GM19043 (cell line): ENCODE measurements at regions not wholly inside any gene's neighbourhood (a gene's known extent, or its start where the extent isn't known, plus 50 kb on each side); places are given as distances from the start of the nearest gene placed in this dataset.
"Not testable (repeated sequence)": the region's sequence is repeated elsewhere in the genome, so short reads cannot be mapped to it uniquely, and the experiment has no call there.

Source experiments
- ATAC-seq: cut with Tn5 transposase; IDR thresholded peaks from one replicate; pipeline ENCODE4 v1.9.1; 2021; ENCODE audit warnings: low read depth; ENCODE audit not compliant: unreplicated experiment

DNA sequence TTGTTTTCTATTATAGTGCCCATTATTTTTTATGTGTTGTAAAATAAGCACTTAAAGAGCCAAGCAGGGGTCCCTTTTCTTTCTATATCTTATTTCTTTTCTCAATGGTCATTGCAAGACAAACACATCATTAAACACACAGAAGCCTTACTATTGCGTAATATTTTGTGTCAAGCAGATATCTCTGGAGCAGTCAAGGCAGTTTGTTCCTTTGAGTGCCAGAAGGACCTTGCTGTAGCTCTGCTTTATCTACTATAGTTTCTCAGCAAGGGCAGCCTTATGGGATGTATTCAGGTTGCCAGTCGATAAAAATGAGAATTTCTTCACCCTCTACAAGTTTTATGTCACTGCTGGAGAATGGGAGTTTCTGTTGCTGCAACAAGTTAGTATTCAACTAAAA lies 319.3 kb downstream of the TDRD3 start:
- ATAC-seq: no peak

DNA sequence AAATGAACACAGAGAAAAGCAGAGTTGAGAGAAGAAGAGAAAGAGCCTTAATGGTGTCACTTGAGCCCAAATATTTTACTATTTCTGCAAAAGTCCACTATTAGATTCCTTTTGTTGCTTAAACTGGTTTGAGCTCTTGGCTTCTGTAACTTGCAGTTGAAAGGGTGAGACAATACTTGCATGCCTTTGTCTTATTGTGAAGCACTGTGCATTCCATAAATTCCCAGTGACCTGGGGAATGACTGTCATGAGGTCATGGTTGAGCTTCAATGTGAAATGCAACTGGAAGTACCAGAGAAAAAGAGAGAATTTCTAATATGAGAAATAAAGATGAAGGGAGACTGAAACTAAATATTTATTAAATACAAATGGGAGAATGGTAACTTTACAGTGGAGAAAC lies 310.9 kb downstream of the TDRD3 start:
- ATAC-seq: no peak

DNA sequence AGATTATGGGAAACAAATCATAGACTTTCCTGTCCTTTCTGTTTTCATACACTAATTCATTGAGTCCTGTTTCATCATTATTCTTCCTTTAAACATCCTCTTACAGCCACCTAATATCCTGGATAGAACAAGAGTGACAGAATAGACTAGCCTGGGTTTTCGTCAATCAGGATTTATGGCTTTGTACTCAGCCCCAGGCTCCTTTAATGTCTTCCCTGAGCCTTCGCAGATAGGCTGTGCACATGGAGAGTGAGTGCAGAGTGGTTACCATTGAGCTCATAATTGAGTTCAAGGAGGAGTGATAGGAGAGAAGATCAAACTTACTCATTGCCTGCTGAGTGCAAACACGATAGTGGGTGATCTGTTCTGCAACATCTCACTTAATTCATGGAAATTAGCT lies 304.9 kb downstream of the TDRD3 start:
- ATAC-seq: no peak

DNA sequence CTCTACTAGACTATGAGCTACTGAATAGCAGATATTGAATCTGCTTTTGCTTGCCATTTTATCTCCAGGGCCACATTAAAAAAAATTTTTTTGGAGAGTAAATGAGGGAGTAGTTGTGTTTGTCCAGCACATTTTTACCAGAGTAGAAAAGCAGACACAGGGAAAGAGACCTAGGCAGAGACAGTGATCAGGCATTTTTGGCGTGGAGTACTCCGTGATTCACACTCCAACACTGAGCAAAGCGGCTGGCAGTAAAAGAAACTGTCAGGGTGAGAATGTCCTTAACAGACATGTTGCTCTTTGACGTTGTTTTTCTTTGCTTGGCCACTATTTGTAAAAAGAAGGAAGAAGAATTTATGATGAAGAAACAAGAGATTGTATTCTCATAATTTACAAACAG lies 304.0 kb downstream of the TDRD3 start:
- no peak for ATAC-seq

DNA sequence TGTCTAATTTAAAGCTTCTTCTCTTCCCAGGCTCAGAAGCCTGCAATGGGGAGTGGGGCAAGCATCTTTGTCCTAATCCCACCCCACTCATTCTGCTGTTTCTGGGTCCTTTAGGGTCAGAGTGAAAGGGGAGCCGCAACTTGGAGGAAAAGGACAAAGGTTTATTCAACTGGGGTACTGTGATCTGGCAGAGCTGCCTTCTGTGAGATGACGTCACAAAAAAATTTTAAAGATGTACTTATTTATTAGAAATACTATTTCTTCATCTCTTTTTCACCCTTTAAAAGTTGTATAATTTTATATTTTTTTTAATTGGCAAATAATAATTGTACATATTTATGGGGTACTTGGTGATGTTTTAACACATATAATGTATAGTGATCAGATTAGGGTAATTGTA lies 302.6 kb downstream of the TDRD3 start:
- no peak for ATAC-seq

DNA sequence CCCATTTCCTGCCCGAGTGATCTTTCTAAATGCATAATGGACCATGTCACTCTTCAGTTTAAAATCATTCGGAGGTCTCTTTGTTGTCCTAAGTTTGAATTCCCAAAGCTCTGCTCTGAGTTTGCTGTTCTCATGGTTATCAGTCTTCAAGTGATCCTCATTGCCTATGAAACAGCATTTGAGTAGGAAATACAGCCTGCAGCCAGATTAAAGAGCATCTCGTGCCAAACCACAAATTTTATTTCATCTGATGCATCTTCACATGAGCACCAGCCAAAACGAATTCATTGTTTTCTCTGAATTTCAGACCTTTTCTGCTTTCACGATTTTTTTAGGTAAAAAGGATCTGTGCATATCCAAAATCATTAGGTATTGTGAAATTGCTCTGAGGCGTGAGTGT lies 299.6 kb downstream of the TDRD3 start:
- ATAC-seq: no peak

DNA sequence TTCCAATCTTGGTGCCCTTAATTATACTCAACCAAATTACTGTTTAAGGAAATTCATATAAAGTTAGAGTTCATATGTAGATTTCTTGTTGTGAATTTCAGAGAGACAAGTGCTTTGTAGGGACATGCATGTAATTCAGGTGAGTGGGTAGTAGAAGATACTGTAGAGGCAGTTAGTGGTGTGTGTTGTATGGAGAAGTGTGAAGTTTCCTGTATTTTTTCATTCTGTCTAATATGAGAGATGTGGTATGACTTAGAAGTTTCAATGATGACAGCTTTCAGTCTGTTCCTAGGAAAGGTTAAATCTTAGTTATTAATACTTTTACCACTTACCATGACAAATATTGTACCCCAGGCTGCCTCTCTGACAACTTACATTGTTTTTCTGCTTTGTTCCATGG lies 294.2 kb downstream of the TDRD3 start:
- no peak for ATAC-seq

DNA sequence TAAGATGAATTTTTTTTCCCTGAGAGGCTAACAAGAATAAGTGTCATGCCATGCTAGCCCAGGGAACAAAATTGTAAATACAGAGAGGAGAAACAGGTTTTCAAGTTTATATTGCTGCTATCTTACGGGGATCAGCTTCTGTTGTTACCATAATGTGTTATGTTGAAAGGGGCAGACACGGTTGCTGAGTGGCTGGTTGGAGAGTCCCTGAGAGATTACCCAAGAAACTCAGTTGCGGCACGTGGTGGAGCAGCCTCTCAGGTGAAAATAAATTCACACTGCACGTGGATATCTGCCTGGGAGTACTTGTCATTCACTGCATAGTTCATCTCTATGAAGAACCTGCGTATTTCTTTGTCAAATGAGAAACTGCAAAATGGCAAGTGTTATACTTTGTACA lies 293.6 kb downstream of the TDRD3 start:
- ATAC-seq: no peak

DNA sequence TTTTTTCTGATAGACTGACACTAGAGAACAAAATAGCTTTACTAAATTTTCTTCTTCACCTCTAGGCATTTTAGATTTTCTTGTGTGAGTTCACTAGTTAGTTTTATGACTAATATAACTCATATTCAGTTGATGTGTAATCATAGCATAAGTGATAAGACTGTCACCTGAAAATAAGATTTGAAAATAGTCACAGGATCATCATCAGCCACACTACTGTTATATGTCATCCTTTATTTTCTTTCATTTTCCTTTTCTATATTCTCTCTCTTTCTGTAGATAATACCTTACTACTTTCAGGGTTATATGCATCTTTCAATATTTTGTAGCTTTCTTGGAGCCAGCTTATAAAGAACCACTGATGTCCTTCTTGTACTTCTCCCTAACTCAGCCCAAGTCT lies 292.6 kb downstream of the TDRD3 start:
- ATAC-seq: no peak

DNA sequence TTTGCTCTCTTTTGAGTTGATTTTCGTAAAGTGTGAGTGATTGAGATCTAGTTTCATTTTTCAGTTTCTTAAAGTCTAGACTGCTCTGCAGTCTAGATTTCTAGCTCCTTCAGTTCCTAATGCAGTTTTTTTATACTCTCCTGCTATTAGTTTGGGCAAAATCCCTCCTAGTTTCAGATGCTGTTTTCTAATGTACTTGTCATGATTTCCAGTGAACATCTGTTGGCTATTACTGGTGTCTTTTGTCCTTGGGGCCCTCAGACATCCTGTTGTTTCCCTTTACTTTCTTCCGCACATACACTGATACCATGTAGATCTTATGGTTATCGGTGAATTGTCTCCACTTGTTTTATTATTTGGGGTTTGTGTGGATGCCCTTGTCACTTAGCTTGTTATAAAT lies 292.1 kb downstream of the TDRD3 start:
- ATAC-seq: no peak

DNA sequence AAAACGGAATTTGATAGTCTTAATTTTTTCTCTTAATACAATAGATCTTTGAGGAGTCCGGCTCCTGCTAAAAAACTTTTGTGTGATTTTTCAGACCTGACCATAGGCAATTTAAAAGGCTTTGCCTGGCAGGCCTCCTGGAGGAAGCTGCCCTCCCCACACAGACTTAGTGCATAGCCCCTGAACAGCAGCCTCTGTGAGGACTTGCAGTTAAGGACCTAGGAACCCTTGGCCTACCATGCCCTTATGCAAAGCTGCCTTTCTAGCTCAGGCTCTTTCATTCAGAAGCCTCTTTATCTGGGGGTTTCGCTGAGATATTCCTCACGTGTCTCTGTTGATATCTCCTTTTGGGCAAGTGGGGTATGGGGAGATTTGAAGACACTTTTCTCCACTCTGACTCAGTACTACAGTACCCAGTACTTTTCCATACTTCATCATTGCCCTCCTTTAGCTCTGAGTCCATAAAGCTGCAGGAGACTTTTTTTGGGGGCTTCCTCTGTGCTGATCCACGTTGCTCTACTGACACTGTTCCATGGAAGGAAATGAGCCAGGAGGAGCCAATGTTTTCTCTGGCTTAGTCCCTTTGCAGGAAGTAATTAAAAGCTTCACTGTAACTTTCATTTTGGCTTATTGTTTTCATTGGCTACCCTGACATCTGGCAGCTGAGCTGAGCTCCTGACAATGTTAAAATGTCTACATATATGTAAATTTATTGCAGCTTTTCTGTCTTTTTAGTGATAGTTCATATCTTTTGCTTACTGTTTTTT lies 283.1 kb downstream of the TDRD3 start:
- no peak for ATAC-seq

DNA sequence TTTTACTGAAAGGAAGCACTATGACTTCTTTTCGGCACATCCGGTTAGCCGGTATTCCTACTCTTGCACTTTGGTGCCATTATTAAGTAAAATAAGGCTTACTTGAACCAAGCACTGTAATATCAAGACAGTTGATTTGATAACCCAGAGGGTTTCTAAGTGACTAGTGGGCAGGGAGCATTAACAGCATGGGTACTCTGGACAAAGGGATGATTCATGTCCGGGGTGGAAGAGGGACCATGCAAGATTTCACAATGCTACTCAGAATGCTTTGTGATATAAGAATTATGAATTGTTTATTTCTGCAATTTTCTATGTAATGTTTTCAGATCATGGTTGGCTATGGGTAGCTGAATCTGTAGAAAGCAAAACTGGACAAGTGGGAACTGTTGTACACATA lies 282.1 kb downstream of the TDRD3 start:
- no peak for ATAC-seq

DNA sequence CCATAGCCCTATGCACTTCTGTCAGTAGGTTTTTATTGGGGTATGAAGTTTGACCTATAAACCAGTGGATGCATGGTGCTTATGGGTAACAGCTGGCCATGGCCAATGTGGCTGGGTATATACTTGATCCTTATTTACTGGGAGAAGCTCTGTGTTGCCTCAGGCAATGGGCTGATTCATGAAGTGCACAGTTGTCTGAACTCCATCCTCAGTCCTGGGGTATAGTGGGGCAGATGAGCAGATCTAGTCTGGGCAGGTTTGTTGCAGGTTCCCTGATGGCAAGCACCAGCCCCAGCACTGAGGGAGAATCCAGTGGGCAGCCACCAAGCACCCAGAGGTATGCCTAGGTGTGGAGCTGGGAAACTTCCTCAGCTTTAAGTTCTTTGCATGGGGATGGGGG lies 274.4 kb downstream of the TDRD3 start:
- no peak for ATAC-seq

DNA sequence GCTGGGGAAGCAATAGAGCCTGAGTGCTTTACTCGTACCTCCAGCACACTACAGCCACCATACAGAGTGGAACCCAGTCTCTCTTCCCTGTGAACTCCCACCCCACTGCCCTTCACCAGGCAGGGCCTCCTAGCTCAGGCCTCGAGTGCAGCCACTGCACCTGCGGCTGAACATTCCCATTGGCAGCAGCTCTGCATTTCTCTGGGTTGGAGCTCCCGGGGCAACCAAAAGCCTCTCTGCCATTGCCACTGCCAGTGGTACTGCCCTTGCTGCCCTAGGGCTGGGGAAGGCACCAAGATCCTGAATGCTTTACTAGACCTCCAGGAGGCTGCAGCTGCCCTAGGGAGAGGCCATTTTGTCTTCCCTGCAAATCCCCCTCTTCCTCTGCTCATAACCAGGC lies 266.8 kb downstream of the TDRD3 start:
- no peak for ATAC-seq

DNA sequence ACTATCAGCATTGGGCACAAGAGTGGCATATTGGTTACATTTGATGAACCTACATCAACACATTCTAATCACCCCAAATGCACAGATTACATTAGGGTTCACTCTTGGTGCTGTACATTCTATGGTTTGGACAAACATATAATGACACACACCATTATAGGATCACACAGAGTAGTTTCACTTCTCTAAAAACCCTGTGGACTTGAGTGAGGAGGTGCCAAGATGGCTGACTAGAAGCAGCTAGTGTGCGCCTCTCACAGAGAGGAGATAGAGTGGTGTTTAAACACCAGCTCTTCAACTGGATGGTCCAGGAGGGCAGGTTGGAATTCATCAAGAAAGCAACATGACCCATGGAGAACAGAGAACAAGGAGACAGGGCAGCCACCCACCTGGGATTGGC lies 265.6 kb downstream of the TDRD3 start:
- ATAC-seq: no peak

DNA sequence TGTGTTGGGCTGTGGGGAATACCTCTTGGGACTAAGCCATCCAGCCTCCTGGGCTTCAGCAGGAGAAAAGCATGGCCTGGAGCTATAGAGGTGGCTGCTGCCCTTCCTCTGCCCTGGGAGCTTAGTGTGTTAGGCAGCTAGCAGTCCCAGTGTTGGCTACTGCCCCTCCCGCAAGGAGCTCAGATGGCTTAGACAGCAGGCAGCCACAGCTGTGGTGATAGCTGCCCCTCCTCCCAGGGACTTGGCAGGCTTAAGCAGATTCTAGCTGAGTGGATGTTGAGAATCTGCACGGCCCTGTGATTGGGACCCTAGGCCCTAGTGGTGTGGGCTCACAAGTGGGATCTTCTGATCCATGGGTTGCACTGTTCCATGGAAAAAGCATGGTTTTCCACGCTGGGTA lies 264.5 kb downstream of the TDRD3 start:
- no peak for ATAC-seq

DNA sequence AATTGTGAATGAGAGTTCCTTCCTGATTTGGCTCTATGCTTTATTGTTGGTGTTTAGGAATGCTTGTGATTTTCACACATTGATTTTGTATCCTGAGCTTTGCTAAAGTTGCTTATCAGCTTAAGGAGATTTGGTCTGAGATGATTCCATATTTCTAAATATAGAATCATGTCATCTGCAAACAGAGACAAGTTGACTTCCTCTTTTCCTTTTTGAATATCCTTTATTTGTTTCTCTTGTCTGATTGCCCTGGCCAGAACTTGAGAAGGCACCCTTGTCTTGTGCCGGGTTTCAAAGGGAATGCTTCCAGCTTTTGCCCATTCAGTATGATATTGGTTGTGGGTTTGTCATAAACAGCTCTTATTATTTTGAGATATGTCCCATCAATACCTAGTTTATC lies 260.6 kb downstream of the TDRD3 start:
- not testable (repeated sequence) for ATAC-seq

DNA sequence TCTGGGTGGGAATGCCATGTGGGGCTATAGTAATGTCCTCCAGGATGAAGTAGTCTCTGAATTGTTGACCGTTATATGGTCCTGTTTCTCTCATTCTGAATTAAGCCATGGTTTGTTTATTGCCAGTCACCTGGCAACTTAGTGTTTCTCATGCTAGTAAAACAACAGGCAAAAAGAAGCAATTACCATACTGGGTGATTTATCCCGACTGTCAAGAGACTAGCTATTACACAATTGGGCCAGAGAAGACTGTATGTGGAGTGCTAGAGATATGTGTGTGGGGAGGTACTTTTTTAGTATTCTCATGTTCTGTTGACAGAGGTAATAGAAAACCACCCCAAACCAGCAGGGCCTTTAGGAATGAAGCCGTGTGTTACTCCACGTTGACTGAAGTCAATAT lies 258.2 kb downstream of the TDRD3 start:
- ATAC-seq: no peak

DNA sequence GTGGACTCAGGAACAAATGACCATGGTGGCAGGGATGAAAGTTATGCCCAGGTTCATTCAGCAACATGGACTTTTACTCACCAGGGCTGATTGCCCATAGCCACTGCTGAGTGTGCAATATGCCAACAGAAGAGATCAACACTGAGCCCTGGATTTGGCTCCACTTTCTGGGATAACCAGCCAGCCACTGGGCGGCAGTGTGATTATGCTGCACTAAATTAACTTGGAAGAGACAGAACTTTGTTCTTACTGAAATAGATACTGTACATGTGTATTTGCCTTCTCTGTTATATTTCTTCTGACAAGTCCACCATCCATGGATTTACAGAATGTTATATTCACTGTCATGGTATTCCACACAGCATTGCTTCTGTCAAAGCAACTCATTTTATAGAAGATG lies 257.4 kb downstream of the TDRD3 start:
- no peak for ATAC-seq

DNA sequence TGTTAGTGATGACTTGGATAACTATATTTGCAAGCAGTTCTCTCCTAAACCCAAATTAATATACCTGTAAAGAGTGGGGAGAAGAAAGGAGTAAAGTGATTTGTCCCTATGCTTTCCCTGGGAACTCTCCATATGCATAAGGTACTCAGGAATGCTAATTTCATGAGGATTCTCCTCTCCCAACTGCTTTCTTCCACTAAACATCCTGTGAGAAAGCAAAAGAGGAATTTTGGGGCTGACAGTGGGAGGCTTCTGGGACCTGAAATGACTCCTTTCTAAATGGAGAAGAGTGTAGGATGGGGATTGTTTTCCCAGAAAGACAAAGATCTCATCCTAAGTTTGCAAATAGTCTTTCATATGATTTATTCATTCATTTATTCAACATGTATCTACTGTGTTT lies 250.5 kb downstream of the TDRD3 start:
- no peak for ATAC-seq

DNA sequence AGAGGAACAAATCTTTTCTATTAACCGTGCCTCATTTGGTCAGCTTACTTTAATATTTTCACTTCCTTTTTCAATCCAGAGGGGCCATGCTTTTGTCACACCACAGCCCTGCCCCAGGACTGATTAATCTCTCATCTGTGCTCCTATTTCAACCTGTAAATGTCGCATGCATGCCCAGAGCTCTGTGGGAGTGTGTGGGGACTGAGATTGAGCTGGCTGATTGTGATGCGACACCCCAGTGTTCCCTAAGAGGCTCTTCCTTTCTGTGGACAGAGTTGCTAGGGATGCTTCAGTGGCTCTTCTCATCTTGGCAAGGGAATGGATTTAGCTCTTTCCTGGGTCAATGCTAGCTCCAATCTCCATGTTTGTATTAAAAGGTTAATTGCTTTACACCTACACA lies 249.6 kb downstream of the TDRD3 start:
- ATAC-seq: no peak

DNA sequence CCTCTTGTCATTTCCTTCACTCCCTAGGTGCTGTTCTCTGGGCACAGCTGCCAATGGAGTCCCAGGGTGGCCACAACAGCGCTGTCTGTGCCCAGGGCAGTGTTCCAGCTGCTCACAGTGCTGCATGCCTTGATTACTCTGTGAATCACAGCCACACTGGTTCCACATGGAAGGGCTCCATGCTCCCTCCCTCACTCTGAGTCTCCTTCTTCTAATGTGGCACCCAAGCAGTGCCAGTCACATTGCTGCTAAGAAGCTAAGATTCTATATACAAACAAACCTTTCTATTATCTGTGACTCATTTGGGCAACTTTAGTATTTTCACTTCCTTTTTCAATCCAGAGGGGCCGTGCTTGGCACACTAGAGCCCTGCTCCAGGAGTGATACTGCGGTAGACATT lies 248.7 kb downstream of the TDRD3 start:
- ATAC-seq: no peak

DNA sequence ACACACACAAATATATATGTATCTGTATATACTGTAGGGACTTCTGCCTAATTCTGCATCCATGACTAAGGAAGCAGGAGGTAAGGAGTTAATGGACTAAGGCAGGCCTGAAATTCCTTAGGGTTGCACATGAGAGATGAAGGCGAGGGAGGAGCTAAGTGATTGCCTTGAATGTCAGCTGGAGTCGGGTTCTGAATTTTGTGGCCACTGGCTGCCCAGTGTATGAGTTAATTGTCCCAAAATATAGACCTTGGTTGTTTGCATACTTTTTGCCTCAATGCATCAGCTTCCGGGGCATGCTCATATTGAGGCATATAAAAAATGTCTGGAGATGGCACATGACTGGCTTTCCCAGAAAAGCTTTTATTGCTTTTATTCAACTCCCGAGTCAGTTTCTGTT lies 245.5 kb downstream of the TDRD3 start:
- no peak for ATAC-seq
